ENCODE measurements at regions not wholly inside any gene's neighbourhood (a gene's known extent, or its start where the extent isn't known, plus 50 kb on each side); places are given as distances from the start of the nearest gene placed in this dataset.

DNA sequence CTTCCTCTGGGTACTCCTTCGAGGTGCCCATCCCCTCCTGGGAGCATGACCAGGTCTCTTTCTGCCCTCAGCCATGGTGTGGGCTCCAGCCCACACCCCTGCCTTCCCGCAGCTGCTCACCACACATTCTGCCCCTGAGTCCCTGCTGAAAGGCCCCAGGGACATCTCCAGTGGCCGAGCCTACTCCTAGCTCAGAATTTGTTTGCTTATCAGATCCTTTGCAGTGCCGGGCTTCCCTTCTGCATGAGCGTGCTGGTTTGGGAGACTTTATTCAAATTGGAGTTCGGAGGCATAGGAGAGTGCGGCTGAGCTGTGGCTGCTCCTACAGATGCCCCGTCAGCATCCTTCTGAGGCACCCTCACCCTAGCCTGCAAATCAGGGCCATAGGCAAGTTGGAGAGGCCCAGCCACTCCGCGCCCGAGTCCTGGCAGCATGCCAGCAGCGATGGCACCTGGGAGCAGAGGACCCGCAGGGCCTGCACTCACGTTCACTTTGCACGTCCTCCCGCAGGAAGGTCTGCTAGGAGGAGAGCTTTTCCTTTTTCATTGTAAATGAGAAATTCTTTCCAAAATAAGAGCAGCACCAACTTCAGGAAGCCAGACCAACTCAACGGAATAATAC is 327.3 kb downstream of the QKI start:
- Histone ChIP-seq H3K4me3 (no peak overlapping the region), H3K4me1 (peaks cover 43% of the 10 kb centered on the region), H3K9me3 (replicated peaks) (no peaks in the 10 kb centered on the region), H3K27me3 (ENCODE audit: low read depth) (no peaks in the 10 kb centered on the region), H3K27ac (replicated peaks) (no peak overlapping the region), H3K36me3 (no peaks in the 10 kb centered on the region)
- intact Hi-C loops (cut with micrococcal nuclease) = no loop called here
- TF ChIP-seq, protein P1, sequence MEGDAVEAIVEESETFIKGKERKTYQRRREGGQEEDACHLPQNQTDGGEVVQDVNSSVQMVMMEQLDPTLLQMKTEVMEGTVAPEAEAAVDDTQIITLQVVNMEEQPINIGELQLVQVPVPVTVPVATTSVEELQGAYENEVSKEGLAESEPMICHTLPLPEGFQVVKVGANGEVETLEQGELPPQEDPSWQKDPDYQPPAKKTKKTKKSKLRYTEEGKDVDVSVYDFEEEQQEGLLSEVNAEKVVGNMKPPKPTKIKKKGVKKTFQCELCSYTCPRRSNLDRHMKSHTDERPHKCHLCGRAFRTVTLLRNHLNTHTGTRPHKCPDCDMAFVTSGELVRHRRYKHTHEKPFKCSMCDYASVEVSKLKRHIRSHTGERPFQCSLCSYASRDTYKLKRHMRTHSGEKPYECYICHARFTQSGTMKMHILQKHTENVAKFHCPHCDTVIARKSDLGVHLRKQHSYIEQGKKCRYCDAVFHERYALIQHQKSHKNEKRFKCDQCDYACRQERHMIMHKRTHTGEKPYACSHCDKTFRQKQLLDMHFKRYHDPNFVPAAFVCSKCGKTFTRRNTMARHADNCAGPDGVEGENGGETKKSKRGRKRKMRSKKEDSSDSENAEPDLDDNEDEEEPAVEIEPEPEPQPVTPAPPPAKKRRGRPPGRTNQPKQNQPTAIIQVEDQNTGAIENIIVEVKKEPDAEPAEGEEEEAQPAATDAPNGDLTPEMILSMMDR (IDR thresholded peaks at IDR 0.05; ENCODE audit: borderline replicate concordance) = no peak
- DNase-seq = no peak

DNA sequence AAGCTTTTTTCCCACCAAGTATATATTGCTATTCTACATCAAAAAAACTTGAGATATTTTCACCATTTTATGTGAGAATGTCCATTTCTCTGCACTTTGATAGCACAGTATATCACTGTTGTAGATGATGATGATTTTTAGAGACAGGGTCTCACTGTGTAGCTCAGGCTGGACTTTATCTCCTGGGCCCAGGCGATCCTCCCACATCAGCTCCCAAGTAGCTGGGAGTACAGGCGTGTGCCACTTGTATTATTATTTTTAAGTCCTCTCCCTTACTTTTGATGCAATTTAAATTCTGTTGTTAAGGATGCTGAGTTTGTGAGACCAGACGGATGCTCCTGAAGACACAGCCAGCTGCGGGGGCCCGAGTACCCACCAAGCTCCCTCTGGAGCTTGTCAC is 326.8 kb downstream of the QKI start:
- Histone ChIP-seq H3K27ac (replicated peaks) (no peak overlapping the region), H3K4me3 (no peak overlapping the region), H3K36me3 (no peaks in the 10 kb centered on the region), H3K27me3 (ENCODE audit: low read depth) (no peaks in the 10 kb centered on the region), H3K4me1 (peaks cover 43% of the 10 kb centered on the region), H3K9me3 (replicated peaks) (no peaks in the 10 kb centered on the region)
- intact Hi-C loops (cut with micrococcal nuclease) = no loop called here
- DNase-seq = no peak
- TF ChIP-seq, protein P1 (IDR thresholded peaks at IDR 0.05; ENCODE audit: borderline replicate concordance) = no peak

DNA sequence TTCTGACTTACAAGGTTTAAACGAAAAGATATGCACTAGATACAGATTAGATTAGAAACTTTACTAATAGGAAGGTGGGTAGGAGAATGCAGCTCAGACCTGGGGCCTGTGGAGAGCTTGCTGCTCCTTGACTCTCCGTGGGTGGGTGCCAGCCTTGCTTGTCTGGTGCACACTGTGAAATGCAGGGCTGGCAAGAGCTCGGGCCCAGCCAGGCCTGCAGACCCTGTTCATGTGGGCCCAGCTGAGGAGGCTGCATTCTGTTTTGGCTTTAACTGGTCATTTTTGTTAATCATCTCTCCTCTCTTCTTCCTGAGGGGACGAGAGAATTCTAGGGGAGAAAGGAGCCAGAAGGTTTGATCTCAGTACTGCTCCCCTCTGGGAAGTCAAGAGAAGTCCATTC is 325.4 kb downstream of the QKI start:
- no peaks in the 10 kb centered on the region for H3K27me3 ChIP-seq (ENCODE audit: low read depth)
- H3K4me1 ChIP-seq = peaks cover 34% of the 10 kb centered on the region
- no peaks in the 10 kb centered on the region for H3K36me3 ChIP-seq
- H3K27ac ChIP-seq (replicated peaks) = no peak overlapping the region
- intact Hi-C loops (cut with micrococcal nuclease) = no loop called here
- H3K4me3 ChIP-seq = no peak overlapping the region
- no peak for DNase-seq
- TF ChIP-seq, protein P1 (IDR thresholded peaks at IDR 0.05; ENCODE audit: borderline replicate concordance) = no peak
- no peaks in the 10 kb centered on the region for H3K9me3 ChIP-seq (replicated peaks)

DNA sequence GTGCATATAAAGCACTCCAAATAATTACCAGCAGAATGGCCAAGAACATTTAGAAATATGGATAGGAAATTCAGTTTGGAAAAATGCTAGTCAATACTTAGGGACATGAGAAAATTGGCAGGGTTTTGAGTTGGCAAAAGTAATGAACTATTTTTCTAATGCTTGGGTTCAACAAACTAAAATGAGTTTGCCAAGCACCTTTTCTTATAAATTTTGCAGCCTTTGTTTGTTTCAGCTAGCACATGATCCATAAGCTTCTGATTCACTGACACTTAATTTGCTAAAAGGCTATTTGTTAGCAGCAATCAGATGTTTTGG is 324.8 kb downstream of the QKI start:
- intact Hi-C loops (cut with micrococcal nuclease) = no loop called here
- TF ChIP-seq, protein P1 (IDR thresholded peaks at IDR 0.05; ENCODE audit: borderline replicate concordance) = no peak
- Histone ChIP-seq H3K27ac (replicated peaks) (no peak overlapping the region), H3K9me3 (replicated peaks) (no peaks in the 10 kb centered on the region), H3K4me3 (no peak overlapping the region), H3K4me1 (peaks cover 28% of the 10 kb centered on the region), H3K36me3 (no peaks in the 10 kb centered on the region), H3K27me3 (ENCODE audit: low read depth) (no peaks in the 10 kb centered on the region)
- no peak for DNase-seq

DNA sequence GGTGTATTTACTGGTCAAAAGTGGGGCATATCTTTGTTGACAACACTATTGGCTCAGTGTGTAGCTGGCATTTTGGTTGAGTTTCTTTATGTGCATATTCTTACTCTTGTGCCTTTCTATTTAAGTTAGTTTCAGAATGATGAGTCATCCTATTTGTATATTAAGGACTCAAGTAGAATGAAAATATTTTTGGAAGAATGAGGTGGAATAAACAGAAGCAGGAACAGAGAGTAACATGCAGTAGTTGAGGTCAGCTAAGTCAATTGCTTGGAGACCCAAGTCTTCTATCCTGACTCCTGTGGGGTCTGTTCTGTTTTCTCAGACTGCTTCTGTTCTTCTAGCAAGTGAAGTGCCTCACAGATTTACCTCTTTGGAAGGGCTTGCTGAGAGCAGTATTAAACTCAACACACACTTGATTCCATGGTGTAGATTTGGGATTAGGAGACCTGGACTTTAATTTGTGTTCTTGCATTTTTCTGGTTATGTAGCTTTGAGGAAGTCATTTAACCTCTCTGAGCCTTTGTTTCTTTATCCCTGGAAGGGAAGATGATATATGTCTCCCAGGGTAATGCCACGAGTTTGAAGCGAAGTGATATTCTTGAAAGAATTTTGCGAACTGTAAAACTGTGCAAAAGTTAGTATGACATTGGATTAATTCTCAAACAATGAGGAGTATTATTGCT is 324.3 kb downstream of the QKI start:
- H3K36me3 ChIP-seq = no peaks in the 10 kb centered on the region
- TF ChIP-seq, protein P1 (IDR thresholded peaks at IDR 0.05; ENCODE audit: borderline replicate concordance) = no peak
- intact Hi-C loops (cut with micrococcal nuclease) = no loop called here

More for the DNA sequence above, 324.3 kb downstream of the QKI start:
- H3K27me3 ChIP-seq (ENCODE audit: low read depth) = no peaks in the 10 kb centered on the region
- peaks cover 26% of the 10 kb centered on the region for H3K4me1 ChIP-seq
- no peaks in the 10 kb centered on the region for H3K9me3 ChIP-seq (replicated peaks)
- DNase-seq = no peak
- H3K4me3 ChIP-seq = no peak overlapping the region
- H3K27ac ChIP-seq (replicated peaks) = no peak overlapping the region

Measured in left ventricle myocardium inferior (tissue), 1 donor.